H1 (cell line): ENCODE measurements at regions not wholly inside any gene's neighbourhood (a gene's known extent, or its start where the extent isn't known, plus 50 kb on each side); places are given as distances from the start of the nearest gene placed in this dataset.
A peak's percentile ranks its signal among the peaks of the same experiment; 100 is the strongest.

ENCODE experiments used
- CTCF ChIA-PET: fragments of 300-600 bp; sonication (Branson Sonifier 250); formaldehyde crosslinking; loops from one replicate; lab custom pipeline; 2021; ENCODE audit not compliant: partially characterized antibody; lab: Charles Lee
- POLR2A ChIA-PET: fragments of 300-600 bp; sonication (Branson Sonifier 250); formaldehyde crosslinking; loops from one replicate; lab custom pipeline; 2021; ENCODE audit warnings: inconsistent platforms; ENCODE audit not compliant: partially characterized antibody; lab: Charles Lee
- DNase-seq, 2 experiments: peaks; one replicate each; pipeline versions ENCODE4 v3.0.0 to v3.0.0-alpha.2; 2010 to 2022; ENCODE audit warnings: low spot score in 2 of 2, low read depth in 1 of 2, mixed read lengths in 1 of 2
- FAIRE-seq: peaks from 2 replicates; lab custom pipeline; 2011; peaks lifted over from hg19 to GRCh38; lab: Jason Lieb, UNC
- H2AFZ ChIP-seq: 2 replicates; pipeline ENCODE4 v1.8.1; 2012; ENCODE audit warnings: low read length, inconsistent platforms
- H2AK5ac ChIP-seq: 2 replicates; pipeline ENCODE4 v1.6.1; 2013; ENCODE audit warnings: low read depth, low read length
- H2BK120ac ChIP-seq: replicated peaks from 2 replicates; pipeline ENCODE3; 2013; ENCODE audit warnings: low read depth, low read length, inconsistent platforms
- H2BK12ac ChIP-seq: 2 replicates; pipeline ENCODE4 v1.6.1; 2013; ENCODE audit warnings: low read depth, low read length
- H2BK15ac ChIP-seq: 2 replicates; pipeline ENCODE4 v1.6.1; 2013; ENCODE audit warnings: low read length
- H2BK20ac ChIP-seq: 2 replicates; pipeline ENCODE4 v1.6.1; 2013; ENCODE audit warnings: low read length
- H2BK5ac ChIP-seq: 2 replicates; pipeline ENCODE4 v1.6.1; 2013; ENCODE audit warnings: low read depth, low read length
- H3K14ac ChIP-seq: 2 replicates; pipeline ENCODE4 v1.6.1; 2013; ENCODE audit warnings: inconsistent platforms; ENCODE audit not compliant: insufficient read length
- H3K18ac ChIP-seq: 2 replicates; pipeline ENCODE4 v1.6.1; 2013; ENCODE audit warnings: low read length; ENCODE audit errors: extremely low read depth
- H3K23ac ChIP-seq: 2 replicates; pipeline ENCODE4 v1.6.1; 2013; ENCODE audit warnings: inconsistent platforms; ENCODE audit not compliant: insufficient read length
- H3K23me2 ChIP-seq: 2 replicates; pipeline ENCODE4 v1.6.1; 2013; ENCODE audit warnings: low read depth, low read length
- H3K27ac ChIP-seq: 2 replicates; pipeline ENCODE4 v1.6.1; 2011; ENCODE audit warnings: low read depth, low read length, inconsistent platforms
- H3K27me3 ChIP-seq, 4 experiments: replicated peaks in 1 of 4; 1 replicate in 1 of 4; 2 replicates in 3 of 4; pipeline versions ENCODE4 v1.6.1 to v1.8.1; 2011 to 2013; ENCODE audit warnings: low read length in 3 of 4, mild to moderate bottlenecking in 3 of 4, inconsistent platforms in 2 of 4, mixed read lengths in 2 of 4, moderate library complexity in 1 of 4; ENCODE audit not compliant: control insufficient read depth in 3 of 4, insufficient read depth in 3 of 4; ENCODE audit errors: extremely low read depth in 1 of 4
- H3K36me3 ChIP-seq, 4 experiments: 2 replicates each; pipeline versions ENCODE4 v1.6.1 to v1.8.1; 2011 to 2013; ENCODE audit warnings: mild to moderate bottlenecking in 4 of 4, low read length in 3 of 4, moderate library complexity in 2 of 4, control low read depth in 1 of 4, inconsistent platforms in 1 of 4; ENCODE audit not compliant: insufficient read depth in 4 of 4, control insufficient read depth in 2 of 4
- H3K4ac ChIP-seq: replicated peaks from 2 replicates; pipeline ENCODE3; 2013; ENCODE audit warnings: low read length, low read depth, mixed read lengths, inconsistent platforms; ENCODE audit not compliant: insufficient read length
- H3K4me1 ChIP-seq, 4 experiments: replicated peaks in 1 of 4; 1 replicate in 1 of 4; 2 replicates in 3 of 4; pipeline versions ENCODE4 v1.6.1 to v1.8.1; 2011 to 2013; ENCODE audit warnings: low read length in 3 of 4, inconsistent platforms in 2 of 4, mixed read lengths in 1 of 4; ENCODE audit not compliant: insufficient read depth in 4 of 4, control insufficient read depth in 3 of 4
- H3K4me2 ChIP-seq, 2 experiments: 2 replicates each; pipeline versions ENCODE4 v1.6.1 to v1.8.1; 2011 to 2013; ENCODE audit warnings: low read depth in 2 of 2, low read length in 2 of 2, control low read depth in 1 of 2, inconsistent platforms in 1 of 2, mild to moderate bottlenecking in 1 of 2; ENCODE audit not compliant: insufficient read depth in 1 of 2
- H3K4me3 ChIP-seq, 4 experiments: fragments of 200-600, 300-600 bp in 1 of 4; sonication (generic), shearing (Covaris generic), sonication (Bioruptor Twin) in 1 of 4; 2 replicates each; pipeline versions ENCODE4 v1.5.1 to v1.8.1; 2011 to 2016; ENCODE audit warnings: low read length in 4 of 4, low read depth in 3 of 4, control low read depth in 2 of 4, inconsistent platforms in 2 of 4, mild to moderate bottlenecking in 2 of 4, mixed read lengths in 1 of 4, moderate library complexity in 1 of 4; ENCODE audit not compliant: insufficient read depth in 2 of 4; ENCODE audit errors: extremely low read depth in 1 of 4
- H3K56ac ChIP-seq: replicated peaks from 2 replicates; pipeline ENCODE3; 2013; ENCODE audit warnings: low read depth, mild to moderate bottlenecking, mixed read lengths, low read length, inconsistent platforms; ENCODE audit not compliant: insufficient read length
- H3K79me1 ChIP-seq: 2 replicates; pipeline ENCODE4 v1.6.1; 2013; ENCODE audit warnings: low read depth, low read length, control low read depth
- H3K79me2 ChIP-seq, 2 experiments: 2 replicates each; pipeline versions ENCODE4 v1.6.1 to v1.8.1; 2012 to 2013; ENCODE audit warnings: low read length in 2 of 2, mild to moderate bottlenecking in 2 of 2, inconsistent platforms in 1 of 2; ENCODE audit not compliant: insufficient read depth in 2 of 2, control insufficient read depth in 1 of 2
- H3K9ac ChIP-seq, 4 experiments: replicated peaks in 1 of 4; 1 replicate in 1 of 4; 2 replicates in 3 of 4; pipeline versions ENCODE4 v1.6.1 to v1.8.1; 2011 to 2013; ENCODE audit warnings: low read depth in 3 of 4, low read length in 3 of 4, control low read depth in 2 of 4, mild to moderate bottlenecking in 2 of 4, moderate library complexity in 2 of 4, inconsistent platforms in 1 of 4; ENCODE audit errors: extremely low read depth in 1 of 4
- H3K9me3 ChIP-seq, 2 experiments: 2 replicates each; pipeline versions ENCODE4 v1.6.1 to v1.8.1; 2012 to 2013; ENCODE audit warnings: mild to moderate bottlenecking in 2 of 2, moderate library complexity in 2 of 2, control low read depth in 1 of 2, inconsistent platforms in 1 of 2, low read depth in 1 of 2, low read length in 1 of 2, mixed read lengths in 1 of 2; ENCODE audit not compliant: insufficient read depth in 2 of 2
- H4K20me1 ChIP-seq, 2 experiments: replicated peaks in 1 of 2; 2 replicates each; pipeline versions ENCODE3 to v1.8.1; 2011 to 2013; ENCODE audit warnings: inconsistent platforms in 2 of 2, low read length in 2 of 2, mild to moderate bottlenecking in 1 of 2; ENCODE audit not compliant: insufficient read depth in 2 of 2, control insufficient read depth in 1 of 2
- H4K5ac ChIP-seq: 2 replicates; pipeline ENCODE4 v1.6.1; 2013; ENCODE audit warnings: low read length, low read depth, mixed read lengths, inconsistent platforms; ENCODE audit not compliant: insufficient read length
- H4K8ac ChIP-seq: 2 replicates; pipeline ENCODE4 v1.8.0; 2013; ENCODE audit warnings: mild to moderate bottlenecking, moderate library complexity, low read length, inconsistent platforms; ENCODE audit not compliant: insufficient read depth; ENCODE audit errors: extremely low read depth
- H4K91ac ChIP-seq: replicated peaks from 2 replicates; pipeline ENCODE3; 2013; ENCODE audit warnings: low read length, mixed read lengths, inconsistent platforms; ENCODE audit not compliant: insufficient read length
- BCL11A ChIP-seq, 2 experiments: IDR thresholded peaks; one replicate each; pipeline ENCODE4 v1.6.1; 2011; ENCODE audit warnings: low read depth in 2 of 2, low read length in 2 of 2, mild to moderate bottlenecking in 2 of 2
- CHD2 ChIP-seq: IDR thresholded peaks from 2 replicates; pipeline ENCODE4 v1.6.1; 2012; ENCODE audit warnings: low read length, improper control_type of control experiment
- EGR1 ChIP-seq: IDR thresholded peaks from 2 replicates; pipeline ENCODE4 v1.6.1; 2011; ENCODE audit warnings: low read depth, low read length, borderline replicate concordance
- GABPA ChIP-seq: IDR thresholded peaks from 2 replicates; pipeline ENCODE4 v1.6.1; 2011; ENCODE audit warnings: mild to moderate bottlenecking, low read length, moderate library complexity, borderline replicate concordance; ENCODE audit not compliant: insufficient read depth
- GTF2F1 ChIP-seq: IDR thresholded peaks from 2 replicates; pipeline ENCODE4 v1.6.1; 2012; ENCODE audit warnings: low read depth, low read length, improper control_type of control experiment, borderline replicate concordance
- HDAC2 ChIP-seq, 2 experiments: fragments of 300-600 bp in 1 of 2; sonication (generic) in 1 of 2; IDR thresholded peaks; 2 replicates each; pipeline ENCODE4 v1.6.1; 2011 to 2012; ENCODE audit warnings: low read depth in 2 of 2, low read length in 2 of 2, mild to moderate bottlenecking in 2 of 2, moderate library complexity in 2 of 2, borderline replicate concordance in 1 of 2, inconsistent platforms in 1 of 2
- KDM1A ChIP-seq: fragments of 200-600, 300-600 bp; sonication (generic); IDR thresholded peaks from 2 replicates; pipeline ENCODE4 v1.7.1; 2016; ENCODE audit warnings: mild to moderate bottlenecking, low read length, borderline replicate concordance
- POLR2A ChIP-seq, 2 experiments: IDR thresholded peaks; 1 replicate in 1 of 2; 2 replicates in 1 of 2; pipeline ENCODE4 v1.6.1; 2011; ENCODE audit warnings: low read depth in 2 of 2, low read length in 2 of 2, mild to moderate bottlenecking in 2 of 2; ENCODE audit errors: control extremely low read depth in 1 of 2
- RBBP5 ChIP-seq: IDR thresholded peaks from 2 replicates; pipeline ENCODE4 v1.7.1; 2012; ENCODE audit warnings: low read depth, mild to moderate bottlenecking, inconsistent platforms, low read length, moderate library complexity, borderline replicate concordance
- SRF ChIP-seq: IDR thresholded peaks from 2 replicates; pipeline ENCODE4 v1.6.1; 2011; ENCODE audit warnings: mild to moderate bottlenecking, low read depth, low read length, moderate library complexity
- TBP ChIP-seq: IDR thresholded peaks from 2 replicates; pipeline ENCODE4 v1.6.1; 2011; ENCODE audit warnings: low read depth, low read length, improper control_type of control experiment
- TEAD4 ChIP-seq: IDR thresholded peaks from 2 replicates; pipeline ENCODE4 v1.6.1; 2012; ENCODE audit warnings: low read depth, low read length, inconsistent platforms, mixed read lengths
- WGBS, 2 experiments: shearing (Covaris generic) in 1 of 2; methylation state at CpG; one replicate each; pipeline versions ENCODE4 v1.1.6 to v1.1.7; 2013 to 2015; ENCODE audit warnings: low lambda C conversion rate in 2 of 2, mixed read lengths in 2 of 2, inconsistent platforms in 1 of 2, low coverage in 1 of 2, missing lambda C conversion rate in 1 of 2; ENCODE audit not compliant: insufficient replicate concordance in 2 of 2, insufficient coverage in 1 of 2, insufficient read length in 1 of 2; ENCODE audit errors: extremely low coverage in 1 of 2, missing lambda C conversion rate in 1 of 2; 5-methylcytosine and 5-hydroxymethylcytosine counted together
- TF ChIP-seq, protein P1 (sequence below): IDR thresholded peaks from 2 replicates; pipeline ENCODE4 v1.6.1; 2012; ENCODE audit warnings: inconsistent platforms

DNA sequence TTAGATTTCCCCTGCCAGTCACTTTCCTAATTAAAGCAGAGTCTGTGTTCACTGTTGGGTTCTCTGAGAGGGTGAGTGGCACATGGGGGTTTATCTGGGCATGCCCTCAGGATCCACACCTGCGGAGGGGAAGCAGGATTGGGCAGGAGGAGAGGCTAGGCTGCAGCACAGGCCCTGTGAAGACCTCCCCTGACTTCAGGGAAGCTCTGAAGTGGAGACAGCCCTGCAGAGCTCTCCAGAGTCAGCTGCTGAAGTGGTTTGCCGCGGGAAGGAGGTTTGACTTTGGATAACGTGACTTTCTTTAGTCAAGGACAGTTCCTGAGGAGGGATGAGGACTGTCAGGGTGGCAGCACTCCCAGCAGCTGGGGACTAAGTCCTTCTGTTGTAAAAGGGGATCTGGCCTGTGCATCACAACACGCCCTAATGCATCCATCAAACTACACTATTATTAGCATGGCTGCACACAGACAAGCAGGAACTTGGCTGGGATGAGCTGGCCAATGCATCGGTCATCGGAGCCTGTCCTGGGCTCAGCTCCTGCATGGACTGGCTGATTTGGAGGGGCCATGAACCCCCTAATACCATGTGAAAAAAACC is 50.9 kb upstream of the LEP start:
- Histone ChIP-seq H3K27me3 (no peaks in the 10 kb centered on the region; a peak in 2 of 7 replicates), H2AFZ (no peak overlapping the region), H3K27ac (no peak overlapping the region), H3K9me3 (peaks cover 6 to 10% of the 10 kb centered on the region in 2 experiments), H2BK5ac (no peak overlapping the region), H2AK5ac (no peak overlapping the region), H3K23ac (no peak overlapping the region), H2BK120ac (no peak overlapping the region), H3K4me2 (no peak overlapping the region), H4K8ac (no peak overlapping the region), H3K4me1 (peaks cover 0 to 8% (median 2%) of the 10 kb centered on the region in 4 experiments; a peak in 3 of 7 replicates), H3K4ac (no peak overlapping the region), H4K5ac (no peak overlapping the region), H3K79me1 (no peaks in the 10 kb centered on the region), H3K14ac (no peak overlapping the region), H2BK12ac (no peak overlapping the region), H3K4me3 (no peak overlapping the region), H2BK15ac (no peak overlapping the region), H3K56ac (no peak overlapping the region), H4K91ac (no peak overlapping the region), H3K23me2 (no peaks in the 10 kb centered on the region; the same call in 1 of the 2 replicates), H3K36me3 (no peaks in the 10 kb centered on the region), H2BK20ac (no peak overlapping the region), H4K20me1 (no peaks in the 10 kb centered on the region), H3K9ac (no peak overlapping the region), H3K18ac (no peak overlapping the region), H3K79me2 (no peaks in the 10 kb centered on the region)
- 89% methylated on average over 7 of the region's 7 CpGs; no CpG with 5 or more reads in 1 of the 2 experiments for WGBS, 2 experiments
- DNase-seq (peak in 1 of 2 experiments; percentile 34), FAIRE-seq (no peak)
- ChIA-PET CTCF (interaction anchor here (0.6 to 6.4 kb wide), 10 partner anchors 9 to 358 kb away, joined by 3 to 57 read pairs (median 3); no protein-coding TSS in a partner anchor), POLR2A (interaction anchor here (1.6 to 3.1 kb wide), 2 partner anchors 10 to 21 kb away, joined by 3 to 11 read pairs; no protein-coding TSS in a partner anchor)
- no peak for TF ChIP-seq TEAD4
- no peak for TF ChIP-seq BCL11A (IDR thresholded peaks at IDR 0.05; ENCODE audit: low read depth in 2 of 2, low read length in 2 of 2)
- TF ChIP-seq, protein P1, sequence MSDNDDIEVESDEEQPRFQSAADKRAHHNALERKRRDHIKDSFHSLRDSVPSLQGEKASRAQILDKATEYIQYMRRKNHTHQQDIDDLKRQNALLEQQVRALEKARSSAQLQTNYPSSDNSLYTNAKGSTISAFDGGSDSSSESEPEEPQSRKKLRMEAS = no peak
- TF ChIP-seq GTF2F1 = no peak
- no peak for TF ChIP-seq KDM1A
- no peak for TF ChIP-seq GABPA
- TF ChIP-seq SRF = no peak
- no peak for TF ChIP-seq CHD2
- no peak for TF ChIP-seq HDAC2 (IDR thresholded peaks at IDR 0.05; ENCODE audit: borderline replicate concordance in 1 of 2, low read depth in 2 of 2, low read length in 2 of 2)
- TF ChIP-seq RBBP5 = no peak
- no peak for TF ChIP-seq TBP
- TF ChIP-seq EGR1 = no peak
- TF ChIP-seq POLR2A (IDR thresholded peaks at IDR 0.05; ENCODE audit: control extremely low read depth in 1 of 2, low read depth in 2 of 2, low read length in 2 of 2) = no peak
